PC-3 (cell line): ENCODE measurements at regions not wholly inside any gene's neighbourhood (a gene's known extent, or its start where the extent isn't known, plus 50 kb on each side); places are given as distances from the start of the nearest gene placed in this dataset.

Experiments used
- ATAC-seq: fragments of 200-7000 bp; cut with Tn5 transposase; 2 replicates; pipeline ENCODE4 v1.9.1; 2020; ENCODE audit warnings: mild to moderate bottlenecking, moderate library complexity
- BruUV-seq: library from RNA; stranded (reverse); fragments of 400-500 nt; replicated peaks from 2 replicates; lab custom pipeline; 2021; lab: Mats Ljungman, UMichigan
- CTCF ChIA-PET: fragments of 300-600 bp; sonication (Branson Sonifier 250); formaldehyde crosslinking; loops from one replicate; lab custom pipeline; 2022; ENCODE audit warnings: antibody characterized with exemption; lab: Charles Lee
- POLR2A ChIA-PET: fragments of 300-600 bp; sonication (Branson Sonifier 250); formaldehyde crosslinking; loops from one replicate; lab custom pipeline; 2022; ENCODE audit warnings: antibody characterized with exemption; ENCODE audit not compliant: unreplicated experiment; lab: Charles Lee
- DNase-seq: peaks from one replicate; pipeline ENCODE4 v3.0.0-alpha.2; 2015
- H2AFZ ChIP-seq: fragments of 300-600 bp; sonication (generic); 2 replicates; pipeline ENCODE4 v1.6.0; 2016; ENCODE audit warnings: antibody characterized with exemption, low read length
- H3F3A ChIP-seq: fragments of 300-600 bp; sonication (generic); one replicate; pipeline ENCODE4 v1.6.0; 2017; ENCODE audit warnings: antibody characterized with exemption, low read length, control low read depth, mild to moderate bottlenecking; ENCODE audit not compliant: unreplicated experiment
- H3K27ac ChIP-seq: fragments of 300-600 bp; sonication (generic); 2 replicates; pipeline ENCODE4 v1.5.1; 2016; ENCODE audit warnings: mild to moderate bottlenecking, low read length
- H3K27me3 ChIP-seq: fragments of 300-600 bp; sonication (generic); 2 replicates; pipeline ENCODE4 v1.6.1; 2016; ENCODE audit warnings: low read length, mixed read lengths
- H3K36me3 ChIP-seq: fragments of 300-600 bp; sonication (generic); 2 replicates; pipeline ENCODE4 v1.6.1; 2016; ENCODE audit warnings: low read depth, mixed run types, low read length, mixed read lengths
- H3K4me1 ChIP-seq: fragments of 300-600 bp; sonication (generic); 2 replicates; pipeline ENCODE4 v1.5.1; 2016; ENCODE audit warnings: low read length; ENCODE audit not compliant: insufficient read depth
- H3K4me2 ChIP-seq: fragments of 300-600 bp; sonication (generic); 2 replicates; pipeline ENCODE4 v1.6.0; 2016; ENCODE audit warnings: low read length
- H3K4me3 ChIP-seq: fragments of 300-600 bp; sonication (generic); 2 replicates; pipeline ENCODE4 v1.5.1; 2016; ENCODE audit warnings: mild to moderate bottlenecking, low read length, mixed read lengths
- H3K79me2 ChIP-seq: fragments of 300-600 bp; sonication (generic); 2 replicates; pipeline ENCODE4 v1.6.1; 2017; ENCODE audit warnings: low read length, mixed read lengths
- H3K9ac ChIP-seq: fragments of 300-600 bp; sonication (generic); 2 replicates; pipeline ENCODE4 v1.6.0; 2016; ENCODE audit warnings: mild to moderate bottlenecking, low read length
- H3K9me2 ChIP-seq: fragments of 300-600 bp; sonication (generic); replicated peaks from 2 replicates; pipeline ENCODE4 v1.6.1; 2016; ENCODE audit warnings: mixed run types, low read length, mixed read lengths
- H3K9me3 ChIP-seq: fragments of 300-600 bp; sonication (generic); 2 replicates; pipeline ENCODE4 v1.6.1; 2016; ENCODE audit warnings: low read length, mixed read lengths
- H4K20me1 ChIP-seq: fragments of 300-600 bp; sonication (generic); 2 replicates; pipeline ENCODE4 v1.6.1; 2016; ENCODE audit warnings: low read length, mixed read lengths
- CTCF ChIP-seq: fragments of 300-600 bp; sonication (generic); conservative IDR thresholded peaks from 2 replicates; pipeline ENCODE4 v1.5.1; 2017; ENCODE audit warnings: antibody characterized with exemption, low read depth, mild to moderate bottlenecking, low read length
- EZH2 ChIP-seq: fragments of 300-600 bp; sonication (generic); IDR thresholded peaks from one replicate; pipeline ENCODE4 v1.6.1; 2017; ENCODE audit warnings: antibody characterized with exemption, mild to moderate bottlenecking, low read length; ENCODE audit not compliant: unreplicated experiment
- EZH2phosphoT487 ChIP-seq: fragments of 300-600 bp; sonication (generic); IDR thresholded peaks from 2 replicates; pipeline ENCODE4 v1.6.1; 2018; ENCODE audit warnings: mild to moderate bottlenecking, antibody characterized with exemption, low read length, borderline replicate concordance
- intact Hi-C: fragments of 100-400 bp; cut with micrococcal nuclease; formaldehyde crosslinking; loops from 2 replicates; pipeline ENCODE4 v1.9.0; 2023

DNA sequence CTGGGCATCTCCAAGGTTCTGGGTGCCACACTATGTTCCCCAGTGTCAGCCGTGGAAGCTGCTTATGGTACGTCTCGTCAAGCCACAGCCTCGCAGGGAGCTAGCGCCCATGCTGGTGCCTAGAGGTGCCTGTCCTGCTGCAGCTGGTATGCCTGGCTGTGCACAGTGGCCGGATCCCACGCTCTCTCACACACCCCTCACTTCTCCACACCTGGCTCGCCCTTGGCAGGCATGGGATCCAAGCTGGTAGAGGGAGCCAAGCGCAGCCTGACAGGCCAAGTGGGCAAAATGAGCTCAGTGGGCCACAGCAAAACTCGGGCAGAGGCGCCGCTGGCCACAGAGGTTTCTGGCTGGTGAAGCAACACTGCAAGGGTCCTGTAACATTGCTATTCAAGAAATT is 156.1 kb upstream of the RBMS1 start:
- DNase-seq (no peak), ATAC-seq (no peak)
- Histone ChIP-seq H3K27me3 (no peaks in the 10 kb centered on the region), H3K4me3 (no peak overlapping the region; the same call in 1 of the 2 replicates), H2AFZ (no peak overlapping the region), H3K36me3 (no peaks in the 10 kb centered on the region), H3K4me2 (peak overlapping the region; percentile 63), H3K79me2 (no peaks in the 10 kb centered on the region), H3K4me1 (peaks cover 74% of the 10 kb centered on the region), H3K9ac (peak overlapping the region; percentile 9; the same call in 1 of the 2 replicates), H3K9me3 (no peaks in the 10 kb centered on the region), H3F3A (peaks cover 6% of the 10 kb centered on the region), H4K20me1 (no peaks in the 10 kb centered on the region), H3K9me2 (no peaks in the 10 kb centered on the region), H3K27ac (peak overlapping the region; percentile 85)
- BruUV-seq, result no TSS peak
- TF ChIP-seq CTCF (no peak), EZH2phosphoT487 (no peak), EZH2 (no peak)
- ChIA-PET CTCF (interaction anchor here (0.6 to 1.6 kb wide), 2 partner anchors 17 to 20 kb away, joined by 3 to 4 read pairs; no protein-coding TSS in a partner anchor), POLR2A (interaction anchor here (0.6 to 1.1 kb wide), 2 partner anchors 11 to 17 kb away, joined by 3 to 5 read pairs; no protein-coding TSS in a partner anchor)
- intact Hi-C loops, result loop anchor here (1.0 to 5.0 kb wide), 3 partner anchors 17 to 157 kb away; partner anchors contain the start of gene RBMS1

DNA sequence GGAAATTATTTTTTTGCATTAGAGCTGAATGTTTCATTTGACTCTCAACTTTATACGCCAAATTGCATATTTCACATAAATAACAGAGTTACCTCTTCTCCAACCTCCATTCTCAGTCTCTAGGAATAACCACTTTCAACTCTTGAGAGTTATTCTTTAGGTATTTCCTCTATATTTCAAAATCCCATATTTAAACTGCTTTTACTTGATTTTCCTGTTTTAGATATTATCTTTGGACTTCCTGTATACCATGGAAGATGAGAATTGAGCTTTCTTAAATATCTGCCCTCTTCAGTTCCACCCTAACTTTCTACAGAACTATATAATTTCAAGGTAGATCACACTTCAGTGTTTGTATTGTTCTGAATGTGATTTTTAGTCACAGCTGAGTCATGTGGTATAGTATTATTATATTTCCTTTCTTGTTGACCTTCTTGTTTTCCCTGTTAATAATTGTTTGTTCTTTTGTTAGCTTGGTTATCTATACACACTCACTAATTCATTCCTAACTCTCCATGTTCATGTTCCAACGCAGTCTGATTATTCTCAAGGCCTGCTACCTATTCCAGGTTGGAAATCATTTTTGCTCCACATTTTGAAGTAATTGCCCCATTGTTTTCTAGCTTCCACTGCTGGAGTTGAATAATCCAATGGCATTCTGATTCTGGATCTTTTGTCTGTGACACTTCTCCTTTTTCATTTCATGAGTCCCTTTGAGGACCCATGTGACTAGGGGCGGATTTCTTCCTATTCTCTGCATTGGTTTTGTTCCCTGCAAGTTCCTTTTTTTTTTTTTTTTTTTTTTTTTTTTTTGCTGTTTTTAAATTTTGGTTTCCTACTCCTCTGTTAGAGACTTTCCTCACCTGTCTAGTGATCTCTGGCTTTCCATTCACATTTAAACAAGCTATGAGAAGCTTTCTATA is 156.8 kb upstream of the RBMS1 start:
- intact Hi-C loops, result loop anchor here (1.0 to 5.0 kb wide), 3 partner anchors 16 to 158 kb away; partner anchors contain the start of gene RBMS1
- Histone ChIP-seq H3K4me1 (peaks cover 71% of the 10 kb centered on the region), H3K79me2 (no peaks in the 10 kb centered on the region), H3K36me3 (no peaks in the 10 kb centered on the region), H3K27ac (peak overlapping the region; percentile 85), H3K4me2 (peak overlapping the region; percentile 64), H2AFZ (no peak overlapping the region), H4K20me1 (no peaks in the 10 kb centered on the region), H3F3A (peaks cover 6% of the 10 kb centered on the region), H3K4me3 (no peak overlapping the region; the same call in 1 of the 2 replicates), H3K27me3 (no peaks in the 10 kb centered on the region), H3K9ac (peak overlapping the region; percentile 28), H3K9me2 (no peaks in the 10 kb centered on the region), H3K9me3 (no peaks in the 10 kb centered on the region)
- DNase-seq (peak; percentile 88), ATAC-seq (peak; percentile 85)
- no TSS peak for BruUV-seq
- CTCF ChIA-PET, result interaction anchor here (0.6 to 1.6 kb wide), 2 partner anchors 16 to 31 kb away, joined by 3 to 4 read pairs; no protein-coding TSS in a partner anchor
- POLR2A ChIA-PET, result interaction anchor here (1.1 kb wide), 1 partner anchor 16 kb away, joined by 5 read pairs; no protein-coding TSS in a partner anchor
- TF ChIP-seq EZH2phosphoT487 (no peak), EZH2 (no peak), CTCF (no peak)
